Liver (tissue), 3 donors: ENCODE measurements at regions not wholly inside any gene's neighbourhood (a gene's known extent, or its start where the extent isn't known, plus 50 kb on each side); places are given as distances from the start of the nearest gene placed in this dataset.

Experiments used
- FOXA1 ChIP-seq: IDR thresholded peaks from 2 replicates; pipeline ENCODE4 v1.6.1; 2016; ENCODE audit warnings: antibody characterized with exemption
- GABPA ChIP-seq, 2 donors: IDR thresholded peaks in 1 of 2; conservative IDR thresholded peaks in 1 of 2; 2 replicates each; pipeline ENCODE4 v1.6.1; 2016; ENCODE audit warnings: antibody characterized with exemption in 2 of 2, mild to moderate bottlenecking in 1 of 2, moderate library complexity in 1 of 2
- HNF4G ChIP-seq: IDR thresholded peaks from 2 replicates; pipeline ENCODE4 v1.6.1; 2016; ENCODE audit warnings: antibody characterized with exemption
- JUND ChIP-seq, 2 donors: IDR thresholded peaks; 2 replicates each; pipeline ENCODE4 v1.6.1; 2016; ENCODE audit warnings: antibody characterized with exemption in 2 of 2
- NR2F2 ChIP-seq: IDR thresholded peaks from 2 replicates; pipeline ENCODE4 v1.6.1; 2016; ENCODE audit warnings: antibody characterized with exemption
- TAF1 ChIP-seq: conservative IDR thresholded peaks from 2 replicates; pipeline ENCODE4 v1.6.1; 2016; ENCODE audit warnings: antibody characterized with exemption, mild to moderate bottlenecking
- YY1 ChIP-seq: IDR thresholded peaks from 2 replicates; pipeline ENCODE4 v1.6.1; 2016; ENCODE audit warnings: antibody characterized with exemption, mild to moderate bottlenecking
- TF ChIP-seq, protein P1 (sequence below): fragments of 150-350 bp; IDR thresholded peaks from 2 replicates; pipeline ENCODE4 v1.5.1; 2017; ENCODE audit warnings: improper control_type of control experiment, low read depth, low read length; ENCODE audit not compliant: missing input control
- TF ChIP-seq, protein P2 (sequence below): IDR thresholded peaks from 2 replicates; pipeline ENCODE4 v1.6.1; 2016; ENCODE audit warnings: antibody characterized with exemption, mild to moderate bottlenecking
- TF ChIP-seq, protein P3 (sequence below): IDR thresholded peaks from 2 replicates; pipeline ENCODE4 v1.6.1; 2016; ENCODE audit warnings: antibody characterized with exemption
- TF ChIP-seq, protein P4 (sequence below): IDR thresholded peaks from 2 replicates; pipeline ENCODE4 v1.6.1; 2016; ENCODE audit warnings: antibody characterized with exemption
- donor health status: healthy.
- donor health status: healthy.

DNA sequence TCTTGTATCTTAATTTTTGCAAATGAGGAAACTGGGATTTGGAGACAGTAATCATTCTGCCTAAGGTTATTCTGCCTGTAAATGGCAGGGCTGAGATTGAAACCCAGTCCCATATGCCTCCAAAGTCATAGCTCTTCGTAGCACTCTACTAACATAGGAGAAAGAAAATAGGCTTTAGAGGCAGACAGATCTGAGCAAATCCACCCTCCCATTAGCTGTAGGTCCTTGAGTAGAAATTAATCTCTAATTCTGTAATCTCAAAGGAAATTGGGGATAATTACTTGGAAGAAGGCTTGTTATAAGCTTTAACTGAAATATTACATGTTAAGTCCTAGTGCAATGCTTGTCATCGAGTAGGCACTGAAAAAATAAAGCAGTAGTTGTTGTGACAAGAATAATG is 252.1 kb upstream of the PEX5L start:
- TF ChIP-seq HNF4G (no peak), YY1 (no peak), GABPA (IDR thresholded peaks at IDR 0.05 in 1 of 2, conservative IDR thresholded peaks at IDR 0.05 in 1 of 2) (no peak), TAF1 (no peak), JUND (IDR thresholded peaks at IDR 0.05) (no peak), FOXA1 (no peak), NR2F2 (no peak)
- TF ChIP-seq, protein P1, sequence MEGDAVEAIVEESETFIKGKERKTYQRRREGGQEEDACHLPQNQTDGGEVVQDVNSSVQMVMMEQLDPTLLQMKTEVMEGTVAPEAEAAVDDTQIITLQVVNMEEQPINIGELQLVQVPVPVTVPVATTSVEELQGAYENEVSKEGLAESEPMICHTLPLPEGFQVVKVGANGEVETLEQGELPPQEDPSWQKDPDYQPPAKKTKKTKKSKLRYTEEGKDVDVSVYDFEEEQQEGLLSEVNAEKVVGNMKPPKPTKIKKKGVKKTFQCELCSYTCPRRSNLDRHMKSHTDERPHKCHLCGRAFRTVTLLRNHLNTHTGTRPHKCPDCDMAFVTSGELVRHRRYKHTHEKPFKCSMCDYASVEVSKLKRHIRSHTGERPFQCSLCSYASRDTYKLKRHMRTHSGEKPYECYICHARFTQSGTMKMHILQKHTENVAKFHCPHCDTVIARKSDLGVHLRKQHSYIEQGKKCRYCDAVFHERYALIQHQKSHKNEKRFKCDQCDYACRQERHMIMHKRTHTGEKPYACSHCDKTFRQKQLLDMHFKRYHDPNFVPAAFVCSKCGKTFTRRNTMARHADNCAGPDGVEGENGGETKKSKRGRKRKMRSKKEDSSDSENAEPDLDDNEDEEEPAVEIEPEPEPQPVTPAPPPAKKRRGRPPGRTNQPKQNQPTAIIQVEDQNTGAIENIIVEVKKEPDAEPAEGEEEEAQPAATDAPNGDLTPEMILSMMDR = no peak
- TF ChIP-seq, protein P2, sequence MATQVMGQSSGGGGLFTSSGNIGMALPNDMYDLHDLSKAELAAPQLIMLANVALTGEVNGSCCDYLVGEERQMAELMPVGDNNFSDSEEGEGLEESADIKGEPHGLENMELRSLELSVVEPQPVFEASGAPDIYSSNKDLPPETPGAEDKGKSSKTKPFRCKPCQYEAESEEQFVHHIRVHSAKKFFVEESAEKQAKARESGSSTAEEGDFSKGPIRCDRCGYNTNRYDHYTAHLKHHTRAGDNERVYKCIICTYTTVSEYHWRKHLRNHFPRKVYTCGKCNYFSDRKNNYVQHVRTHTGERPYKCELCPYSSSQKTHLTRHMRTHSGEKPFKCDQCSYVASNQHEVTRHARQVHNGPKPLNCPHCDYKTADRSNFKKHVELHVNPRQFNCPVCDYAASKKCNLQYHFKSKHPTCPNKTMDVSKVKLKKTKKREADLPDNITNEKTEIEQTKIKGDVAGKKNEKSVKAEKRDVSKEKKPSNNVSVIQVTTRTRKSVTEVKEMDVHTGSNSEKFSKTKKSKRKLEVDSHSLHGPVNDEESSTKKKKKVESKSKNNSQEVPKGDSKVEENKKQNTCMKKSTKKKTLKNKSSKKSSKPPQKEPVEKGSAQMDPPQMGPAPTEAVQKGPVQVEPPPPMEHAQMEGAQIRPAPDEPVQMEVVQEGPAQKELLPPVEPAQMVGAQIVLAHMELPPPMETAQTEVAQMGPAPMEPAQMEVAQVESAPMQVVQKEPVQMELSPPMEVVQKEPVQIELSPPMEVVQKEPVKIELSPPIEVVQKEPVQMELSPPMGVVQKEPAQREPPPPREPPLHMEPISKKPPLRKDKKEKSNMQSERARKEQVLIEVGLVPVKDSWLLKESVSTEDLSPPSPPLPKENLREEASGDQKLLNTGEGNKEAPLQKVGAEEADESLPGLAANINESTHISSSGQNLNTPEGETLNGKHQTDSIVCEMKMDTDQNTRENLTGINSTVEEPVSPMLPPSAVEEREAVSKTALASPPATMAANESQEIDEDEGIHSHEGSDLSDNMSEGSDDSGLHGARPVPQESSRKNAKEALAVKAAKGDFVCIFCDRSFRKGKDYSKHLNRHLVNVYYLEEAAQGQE = no peak
- TF ChIP-seq, protein P3, sequence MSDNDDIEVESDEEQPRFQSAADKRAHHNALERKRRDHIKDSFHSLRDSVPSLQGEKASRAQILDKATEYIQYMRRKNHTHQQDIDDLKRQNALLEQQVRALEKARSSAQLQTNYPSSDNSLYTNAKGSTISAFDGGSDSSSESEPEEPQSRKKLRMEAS = no peak
- TF ChIP-seq, protein P4, sequence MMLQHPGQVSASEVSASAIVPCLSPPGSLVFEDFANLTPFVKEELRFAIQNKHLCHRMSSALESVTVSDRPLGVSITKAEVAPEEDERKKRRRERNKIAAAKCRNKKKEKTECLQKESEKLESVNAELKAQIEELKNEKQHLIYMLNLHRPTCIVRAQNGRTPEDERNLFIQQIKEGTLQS = no peak
